Neural cell (in vitro differentiated cells): ENCODE measurements at regions not wholly inside any gene's neighbourhood (a gene's known extent, or its start where the extent isn't known, plus 50 kb on each side); places are given as distances from the start of the nearest gene placed in this dataset.

Source experiments
- POLR2AphosphoS5 ChIP-seq: IDR thresholded peaks from 2 replicates; pipeline ENCODE4 v1.6.1; 2012
- RAD21 ChIP-seq: fragments of 450-650 bp; conservative IDR thresholded peaks from 2 replicates; pipeline ENCODE4 v1.6.1; 2014; ENCODE audit warnings: antibody characterized with exemption, mild to moderate bottlenecking, moderate library complexity
- TF ChIP-seq, protein P1 (sequence below): fragments of 450-650 bp; IDR thresholded peaks from 2 replicates; pipeline ENCODE4 v1.5.1; 2014; ENCODE audit warnings: antibody characterized with exemption, mild to moderate bottlenecking, moderate library complexity; ENCODE audit not compliant: poor library complexity, severe bottlenecking
- TF ChIP-seq, protein P2 (sequence below): IDR thresholded peaks from 2 replicates; pipeline ENCODE4 v1.6.1; 2012; ENCODE audit warnings: borderline replicate concordance

DNA sequence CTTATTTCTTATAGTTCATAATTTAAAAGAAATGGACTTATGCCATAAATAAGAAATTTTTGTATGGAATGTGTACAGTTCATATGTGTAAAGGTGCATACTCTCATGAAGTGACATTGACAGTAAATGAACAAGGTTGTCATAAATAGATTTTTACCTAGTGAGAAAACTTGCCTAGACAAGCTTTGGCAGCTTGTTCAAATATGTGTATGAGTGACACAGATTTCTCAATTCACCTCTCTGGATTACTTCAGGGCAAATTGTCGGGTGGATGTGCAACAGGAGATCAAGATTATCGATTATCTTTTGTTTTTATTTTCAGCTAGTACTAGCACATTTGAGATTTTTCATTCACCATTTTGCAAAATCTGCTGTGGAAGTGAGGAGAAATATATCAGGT lies 758.1 kb upstream of the ACVR2A start:
- TF ChIP-seq, protein P1, sequence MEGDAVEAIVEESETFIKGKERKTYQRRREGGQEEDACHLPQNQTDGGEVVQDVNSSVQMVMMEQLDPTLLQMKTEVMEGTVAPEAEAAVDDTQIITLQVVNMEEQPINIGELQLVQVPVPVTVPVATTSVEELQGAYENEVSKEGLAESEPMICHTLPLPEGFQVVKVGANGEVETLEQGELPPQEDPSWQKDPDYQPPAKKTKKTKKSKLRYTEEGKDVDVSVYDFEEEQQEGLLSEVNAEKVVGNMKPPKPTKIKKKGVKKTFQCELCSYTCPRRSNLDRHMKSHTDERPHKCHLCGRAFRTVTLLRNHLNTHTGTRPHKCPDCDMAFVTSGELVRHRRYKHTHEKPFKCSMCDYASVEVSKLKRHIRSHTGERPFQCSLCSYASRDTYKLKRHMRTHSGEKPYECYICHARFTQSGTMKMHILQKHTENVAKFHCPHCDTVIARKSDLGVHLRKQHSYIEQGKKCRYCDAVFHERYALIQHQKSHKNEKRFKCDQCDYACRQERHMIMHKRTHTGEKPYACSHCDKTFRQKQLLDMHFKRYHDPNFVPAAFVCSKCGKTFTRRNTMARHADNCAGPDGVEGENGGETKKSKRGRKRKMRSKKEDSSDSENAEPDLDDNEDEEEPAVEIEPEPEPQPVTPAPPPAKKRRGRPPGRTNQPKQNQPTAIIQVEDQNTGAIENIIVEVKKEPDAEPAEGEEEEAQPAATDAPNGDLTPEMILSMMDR: no peak
- TF ChIP-seq, protein P2, sequence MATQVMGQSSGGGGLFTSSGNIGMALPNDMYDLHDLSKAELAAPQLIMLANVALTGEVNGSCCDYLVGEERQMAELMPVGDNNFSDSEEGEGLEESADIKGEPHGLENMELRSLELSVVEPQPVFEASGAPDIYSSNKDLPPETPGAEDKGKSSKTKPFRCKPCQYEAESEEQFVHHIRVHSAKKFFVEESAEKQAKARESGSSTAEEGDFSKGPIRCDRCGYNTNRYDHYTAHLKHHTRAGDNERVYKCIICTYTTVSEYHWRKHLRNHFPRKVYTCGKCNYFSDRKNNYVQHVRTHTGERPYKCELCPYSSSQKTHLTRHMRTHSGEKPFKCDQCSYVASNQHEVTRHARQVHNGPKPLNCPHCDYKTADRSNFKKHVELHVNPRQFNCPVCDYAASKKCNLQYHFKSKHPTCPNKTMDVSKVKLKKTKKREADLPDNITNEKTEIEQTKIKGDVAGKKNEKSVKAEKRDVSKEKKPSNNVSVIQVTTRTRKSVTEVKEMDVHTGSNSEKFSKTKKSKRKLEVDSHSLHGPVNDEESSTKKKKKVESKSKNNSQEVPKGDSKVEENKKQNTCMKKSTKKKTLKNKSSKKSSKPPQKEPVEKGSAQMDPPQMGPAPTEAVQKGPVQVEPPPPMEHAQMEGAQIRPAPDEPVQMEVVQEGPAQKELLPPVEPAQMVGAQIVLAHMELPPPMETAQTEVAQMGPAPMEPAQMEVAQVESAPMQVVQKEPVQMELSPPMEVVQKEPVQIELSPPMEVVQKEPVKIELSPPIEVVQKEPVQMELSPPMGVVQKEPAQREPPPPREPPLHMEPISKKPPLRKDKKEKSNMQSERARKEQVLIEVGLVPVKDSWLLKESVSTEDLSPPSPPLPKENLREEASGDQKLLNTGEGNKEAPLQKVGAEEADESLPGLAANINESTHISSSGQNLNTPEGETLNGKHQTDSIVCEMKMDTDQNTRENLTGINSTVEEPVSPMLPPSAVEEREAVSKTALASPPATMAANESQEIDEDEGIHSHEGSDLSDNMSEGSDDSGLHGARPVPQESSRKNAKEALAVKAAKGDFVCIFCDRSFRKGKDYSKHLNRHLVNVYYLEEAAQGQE: no peak
- no peak for TF ChIP-seq RAD21
- TF ChIP-seq POLR2AphosphoS5: peak; percentile 61
